ENCODE measurements at regions not wholly inside any gene's neighbourhood (a gene's known extent, or its start where the extent isn't known, plus 50 kb on each side); places are given as distances from the start of the nearest gene placed in this dataset.

GRCh38 chr1:56028244-56028643, 551.1 kb downstream of the PLPP3 start:
- no peak overlapping the region for H3K4me2 ChIP-seq

GRCh38 chr1:56025942-56026341, 553.4 kb downstream of the PLPP3 start:
- H3K27ac ChIP-seq = no peak overlapping the region
- DNase-seq (ENCODE audit: low read depth in 1 of 2, low spot score in 1 of 2) (no peak), ATAC-seq (no peak), FAIRE-seq (no peak)
- TF ChIP-seq FOSL2 (IDR thresholded peaks at IDR 0.05) (no peak), FOSL2 (CRISPR knock-in tag; IDR thresholded peaks at IDR 0.05) (peak; percentile 36; the same call in 1 of the 2 replicates), NPAS2 (CRISPR knock-in tag; IDR thresholded peaks at IDR 0.05; ENCODE audit: borderline replicate concordance) (no peak)
- CTCF ChIA-PET = no interaction called here
- no peaks in the 10 kb centered on the region for H3K4me1 ChIP-seq
- no peaks in the 10 kb centered on the region for H3K9me3 ChIP-seq
- H3K4me3 ChIP-seq = no peak overlapping the region
- POLR2A ChIA-PET = no interaction called here
- no peak overlapping the region for H3K4me2 ChIP-seq
- WGBS (ENCODE audit: missing lambda C conversion rate) = 77% methylated on average over 3 of the region's 3 CpGs

More at GRCh38 chr1:56028244-56028643, 551.1 kb downstream of the PLPP3 start:
- no peaks in the 10 kb centered on the region for H3K4me1 ChIP-seq
- no peak for ATAC-seq
- WGBS (ENCODE audit: missing lambda C conversion rate) = 94% methylated on average over 1 of the region's 1 CpG
- ChIA-PET POLR2A (no interaction called here), CTCF (no interaction called here)
- H3K27ac ChIP-seq = no peak overlapping the region
- FAIRE-seq = no peak
- TF ChIP-seq HDAC2 (IDR thresholded peaks at IDR 0.05) (no peak), SMC3 (IDR thresholded peaks at IDR 0.05) (no peak), REST (IDR thresholded peaks at IDR 0.05) (no peak), BHLHE40 (IDR thresholded peaks at IDR 0.05; ENCODE audit: low read depth, low read length) (no peak), RFX5 (IDR thresholded peaks at IDR 0.05) (no peak), USF2 (IDR thresholded peaks at IDR 0.05) (no peak), TP53 (CRISPR knock-in tag; IDR thresholded peaks at IDR 0.05) (no peak), ZNF302 (CRISPR knock-in tag; IDR thresholded peaks at IDR 0.05) (no peak), FOSB (CRISPR knock-in tag; IDR thresholded peaks at IDR 0.05) (no peak)
- no peak for DNase-seq (ENCODE audit: low read depth in 1 of 2, low spot score in 1 of 2)
- no peak overlapping the region for H3K4me3 ChIP-seq
- no peaks in the 10 kb centered on the region for H3K9me3 ChIP-seq

- WGBS (ENCODE audit: missing lambda C conversion rate) = 47% methylated on average over 3 of the region's 5 CpGs
- ATAC-seq = no peak
Observed at GRCh38 chr1:56024155-56024554, 555.2 kb downstream of the PLPP3 start.

GRCh38 chr1:56019922-56020321, 559.4 kb downstream of the PLPP3 start:
- no peaks in the 10 kb centered on the region for H3K9me3 ChIP-seq
- 64% methylated on average over 2 of the region's 2 CpGs for WGBS (ENCODE audit: missing lambda C conversion rate)
- DNase-seq (ENCODE audit: low read depth in 1 of 2, low spot score in 1 of 2) = no peak
- H3K27ac ChIP-seq = no peak overlapping the region
- ATAC-seq = no peak
- TF ChIP-seq NR3C1 (IDR thresholded peaks at IDR 0.05) = no peak
- TF ChIP-seq SREBF2 (IDR thresholded peaks at IDR 0.05) = no peak
- no peak for TF ChIP-seq HOXB13 (CRISPR knock-in tag; IDR thresholded peaks at IDR 0.05; ENCODE audit: low read depth)
- TF ChIP-seq USF2 (IDR thresholded peaks at IDR 0.05) = no peak
- no peak for TF ChIP-seq BCL3 (IDR thresholded peaks at IDR 0.05)
- H3K4me1 ChIP-seq = no peaks in the 10 kb centered on the region
- POLR2A ChIA-PET = no interaction called here
- no peak overlapping the region for H3K4me2 ChIP-seq
- no peak for FAIRE-seq
- H3K4me3 ChIP-seq = no peak overlapping the region
- CTCF ChIA-PET = no interaction called here

More at GRCh38 chr1:56024155-56024554, 555.2 kb downstream of the PLPP3 start:
- ChIA-PET POLR2A (no interaction called here), CTCF (no interaction called here)
- H3K4me3 ChIP-seq = no peak overlapping the region
- DNase-seq (ENCODE audit: low read depth in 1 of 2, low spot score in 1 of 2) (no peak), FAIRE-seq (no peak)
- no peak overlapping the region for H3K27ac ChIP-seq
- no peaks in the 10 kb centered on the region for H3K9me3 ChIP-seq
- no peaks in the 10 kb centered on the region for H3K4me1 ChIP-seq
- TF ChIP-seq ZNF302 (CRISPR knock-in tag; IDR thresholded peaks at IDR 0.05) (no peak), EHF (CRISPR knock-in tag; IDR thresholded peaks at IDR 0.05) (no peak)
- H3K4me2 ChIP-seq = no peak overlapping the region
